OCI-LY1 (cell line): ENCODE measurements at regions not wholly inside any gene's neighbourhood (a gene's known extent, or its start where the extent isn't known, plus 50 kb on each side); places are given as distances from the start of the nearest gene placed in this dataset.

Source experiments
- H2AFZ ChIP-seq: fragments of 200-600 bp; sonication (generic), shearing (Covaris generic); 2 replicates; pipeline ENCODE4 v1.6.0; 2014; ENCODE audit warnings: antibody characterized with exemption, mild to moderate bottlenecking, low read length
- H3F3A ChIP-seq: fragments of 200-600 bp; sonication (generic), shearing (Covaris generic); 2 replicates; pipeline ENCODE4 v1.6.0; 2014; ENCODE audit warnings: mild to moderate bottlenecking, antibody characterized with exemption, low read length, moderate library complexity; ENCODE audit not compliant: insufficient read depth
- H3K27ac ChIP-seq: fragments of 200-600 bp; sonication (generic); 2 replicates; pipeline ENCODE4 v1.5.1; 2014; ENCODE audit warnings: low read length, mixed run types, mild to moderate bottlenecking, low read depth; ENCODE audit not compliant: poor library complexity, severe bottlenecking
- H3K27me3 ChIP-seq: fragments of 200-600 bp; sonication (generic); 2 replicates; pipeline ENCODE4 v1.6.0; 2014; ENCODE audit warnings: antibody characterized with exemption, mild to moderate bottlenecking, low read length, moderate library complexity; ENCODE audit not compliant: insufficient read depth
- H3K36me3 ChIP-seq: fragments of 200-600 bp; sonication (generic); 2 replicates; pipeline ENCODE4 v1.6.1; 2014; ENCODE audit warnings: mild to moderate bottlenecking, antibody characterized with exemption, low read length, moderate library complexity, mixed read lengths; ENCODE audit not compliant: insufficient read depth
- H3K4me1 ChIP-seq: fragments of 200-600 bp; sonication (generic); 2 replicates; pipeline ENCODE4 v1.5.1; 2014; ENCODE audit warnings: mild to moderate bottlenecking, low read length, moderate library complexity; ENCODE audit not compliant: insufficient read depth, severe bottlenecking
- H3K4me2 ChIP-seq: fragments of 200-600 bp; sonication (generic), shearing (Covaris generic); 2 replicates; pipeline ENCODE4 v1.6.1; 2014; ENCODE audit warnings: low read length
- H3K4me3 ChIP-seq: fragments of 200-600 bp; sonication (generic); 2 replicates; pipeline ENCODE4 v1.5.1; 2014; ENCODE audit warnings: low read length, low read depth, mild to moderate bottlenecking, mixed read lengths; ENCODE audit not compliant: poor library complexity, severe bottlenecking
- H3K79me2 ChIP-seq: fragments of 200-600 bp; shearing (Covaris generic); 2 replicates; pipeline ENCODE4 v1.6.1; 2016; ENCODE audit warnings: mixed run types, low read length, mixed read lengths; ENCODE audit not compliant: insufficient read depth
- H3K9ac ChIP-seq: fragments of 200-600 bp; sonication (generic), shearing (Covaris generic); 2 replicates; pipeline ENCODE4 v1.6.1; 2014; ENCODE audit warnings: mild to moderate bottlenecking, low read length, mixed read lengths
- H3K9me2 ChIP-seq: fragments of 200-600 bp; sonication (generic), shearing (Covaris generic); 2 replicates; pipeline ENCODE4 v1.6.1; 2014; ENCODE audit warnings: low read depth, mild to moderate bottlenecking, low read length, mixed read lengths
- H3K9me3 ChIP-seq: fragments of 200-600 bp; shearing (Covaris generic); 2 replicates; pipeline ENCODE4 v1.6.1; 2014; ENCODE audit warnings: low read length, mixed read lengths
- H4K20me1 ChIP-seq: fragments of 200-600 bp; sonication (generic), shearing (Covaris generic); 2 replicates; pipeline ENCODE4 v1.6.0; 2016; ENCODE audit warnings: mild to moderate bottlenecking, low read length; ENCODE audit not compliant: insufficient read depth
- CTCF ChIP-seq: fragments of 200-600 bp; sonication (generic), shearing (Covaris generic); IDR thresholded peaks from 2 replicates; pipeline ENCODE4 v1.5.1; 2017; ENCODE audit warnings: mild to moderate bottlenecking, antibody characterized with exemption, low read length, moderate library complexity, mixed read lengths
- EZH2 ChIP-seq: fragments of 200-600 bp; sonication (generic), shearing (Covaris generic); IDR thresholded peaks from 2 replicates; pipeline ENCODE4 v1.8.0; 2017; ENCODE audit warnings: borderline replicate concordance, mixed run types, mild to moderate bottlenecking, antibody characterized with exemption, low read length, moderate library complexity, mixed read lengths

- H3K9ac ChIP-seq = no peak overlapping the region
- TF ChIP-seq CTCF = no peak
- no peak for TF ChIP-seq EZH2
- H3K27ac ChIP-seq = no peak overlapping the region
- H3K4me1 ChIP-seq = no peaks in the 10 kb centered on the region
- no peak overlapping the region for H3K4me2 ChIP-seq
- no peaks in the 10 kb centered on the region for H3K36me3 ChIP-seq
- no peaks in the 10 kb centered on the region for H4K20me1 ChIP-seq
- no peaks in the 10 kb centered on the region for H3K79me2 ChIP-seq
- no peak overlapping the region for H3K4me3 ChIP-seq
- H3F3A ChIP-seq = no peaks in the 10 kb centered on the region
- H3K27me3 ChIP-seq = no peaks in the 10 kb centered on the region
- no peaks in the 10 kb centered on the region for H3K9me3 ChIP-seq
- no peak overlapping the region for H2AFZ ChIP-seq
- H3K9me2 ChIP-seq = no peaks in the 10 kb centered on the region
Measured at GRCh38 chr13:76764916-76765315, 121.3 kb downstream of the KCTD12 start.

GRCh38 chr13:76764429-76764828, 121.8 kb downstream of the KCTD12 start:
- TF ChIP-seq CTCF = no peak
- no peak for TF ChIP-seq EZH2
- Histone ChIP-seq H3K4me3 (no peak overlapping the region), H3K9me3 (no peaks in the 10 kb centered on the region), H3K4me1 (no peaks in the 10 kb centered on the region), H2AFZ (no peak overlapping the region), H3K36me3 (no peaks in the 10 kb centered on the region), H3K9ac (no peak overlapping the region), H3K9me2 (no peaks in the 10 kb centered on the region), H3K79me2 (no peaks in the 10 kb centered on the region), H4K20me1 (no peaks in the 10 kb centered on the region), H3F3A (no peaks in the 10 kb centered on the region), H3K27ac (no peak overlapping the region), H3K27me3 (no peaks in the 10 kb centered on the region), H3K4me2 (no peak overlapping the region)

GRCh38 chr13:76762721-76763120, 123.5 kb downstream of the KCTD12 start:
- H4K20me1 ChIP-seq = no peaks in the 10 kb centered on the region
- no peak overlapping the region for H3K27ac ChIP-seq
- H3K27me3 ChIP-seq = no peaks in the 10 kb centered on the region
- H3K9me3 ChIP-seq = no peaks in the 10 kb centered on the region
- H3K4me1 ChIP-seq = no peaks in the 10 kb centered on the region
- no peaks in the 10 kb centered on the region for H3K79me2 ChIP-seq
- no peaks in the 10 kb centered on the region for H3K9me2 ChIP-seq
- TF ChIP-seq CTCF (no peak), EZH2 (no peak)
- no peak overlapping the region for H3K4me2 ChIP-seq
- H2AFZ ChIP-seq = no peak overlapping the region
- H3K4me3 ChIP-seq = no peak overlapping the region
- H3F3A ChIP-seq = no peaks in the 10 kb centered on the region
- no peak overlapping the region for H3K9ac ChIP-seq
- no peaks in the 10 kb centered on the region for H3K36me3 ChIP-seq
